Activated T-cell treated with anti-CD3 and anti-CD28 coated beads, Interleukin-2, amount 50 U/mL, for 72 hours (primary cell): ENCODE measurements at regions not wholly inside any gene's neighbourhood (a gene's known extent, or its start where the extent isn't known, plus 50 kb on each side); places are given as distances from the start of the nearest gene placed in this dataset.

Experiments
- ATAC-seq, 2 donors: fragments of 150-1000 bp; cut with Tn5 transposase; replicated peaks in 1 of 2; 2 replicates each; pipeline ENCODE4 v1.10.0; 2021; ENCODE audit warnings: moderate library complexity in 2 of 2, mild to moderate bottlenecking in 1 of 2
- DNase-seq, 2 donors: peaks; one replicate each; pipeline ENCODE4 v3.0.0; 2021 to 2022; ENCODE audit warnings: mixed read lengths in 1 of 2
- H3K27ac Mint-ChIP-seq: one replicate; pipeline ENCODE4 v1.8.0; 2022; ENCODE audit warnings: mild to moderate bottlenecking, moderate library complexity, mixed read lengths
- H3K27me3 Mint-ChIP-seq: one replicate; pipeline ENCODE4 v1.8.0; 2022; ENCODE audit warnings: low read depth, mixed read lengths
- H3K36me3 Mint-ChIP-seq, 2 donors: one replicate each; pipeline ENCODE4 v1.8.0; 2022; ENCODE audit warnings: mixed read lengths in 2 of 2, mild to moderate bottlenecking in 1 of 2; ENCODE audit not compliant: insufficient read depth in 2 of 2
- H3K4me1 Mint-ChIP-seq: one replicate; pipeline ENCODE4 v1.8.0; 2022; ENCODE audit warnings: low read depth, mixed read lengths
- H3K4me3 Mint-ChIP-seq, 2 donors: one replicate each; pipeline ENCODE4 v1.8.0; 2022; ENCODE audit warnings: mild to moderate bottlenecking in 2 of 2, mixed read lengths in 2 of 2, moderate library complexity in 2 of 2
- H3K9me3 Mint-ChIP-seq, 2 donors: one replicate each; pipeline ENCODE4 v1.8.0; 2022; ENCODE audit warnings: mixed read lengths in 2 of 2

DNA sequence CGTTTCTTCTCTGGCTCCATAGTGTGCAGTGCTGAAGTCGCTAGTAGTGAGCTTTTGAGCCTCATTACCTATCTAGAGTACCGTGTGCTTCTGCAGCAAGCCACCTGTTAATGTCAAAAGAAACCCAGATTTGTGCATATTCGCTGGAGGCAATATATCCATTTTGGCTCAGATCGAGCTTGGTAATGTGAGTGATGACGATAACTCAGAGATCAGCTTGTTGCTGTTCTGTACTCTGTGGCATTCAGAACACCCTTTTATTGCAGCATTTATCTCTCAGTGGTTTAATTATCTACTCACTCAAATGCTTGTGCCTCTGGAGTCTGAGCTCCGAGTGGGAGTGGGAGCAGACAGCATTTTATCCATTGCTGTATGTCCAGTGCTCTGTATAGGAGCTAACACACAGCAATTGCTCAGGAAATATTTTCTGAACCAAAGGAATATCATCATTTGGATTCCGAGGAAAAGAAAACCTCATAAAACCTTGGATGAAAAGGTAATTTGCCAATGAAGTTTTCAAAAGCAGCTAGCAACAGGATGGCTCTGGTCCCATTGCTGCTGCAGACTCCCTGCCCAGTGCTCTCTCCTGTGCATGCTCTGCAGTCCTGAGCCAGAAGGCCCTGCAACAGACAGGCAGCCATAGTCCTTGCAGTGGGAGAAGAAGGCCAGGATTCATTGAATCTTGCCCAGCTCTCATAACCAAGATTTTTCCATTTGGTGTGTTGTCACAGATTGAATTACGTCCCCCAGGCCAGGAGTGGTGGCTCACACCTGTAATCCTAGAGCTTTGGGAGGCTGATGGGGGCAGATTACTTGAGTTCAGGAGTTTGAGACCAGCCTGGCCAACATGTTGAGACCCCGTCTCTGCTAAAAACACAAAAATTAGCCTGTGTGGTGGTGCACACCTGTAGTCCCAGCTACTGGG is 183.8 kb downstream of the MYCN start:
- H3K4me1 Mint-ChIP-seq = no peaks in the 10 kb centered on the region
- no peak for DNase-seq

DNA sequence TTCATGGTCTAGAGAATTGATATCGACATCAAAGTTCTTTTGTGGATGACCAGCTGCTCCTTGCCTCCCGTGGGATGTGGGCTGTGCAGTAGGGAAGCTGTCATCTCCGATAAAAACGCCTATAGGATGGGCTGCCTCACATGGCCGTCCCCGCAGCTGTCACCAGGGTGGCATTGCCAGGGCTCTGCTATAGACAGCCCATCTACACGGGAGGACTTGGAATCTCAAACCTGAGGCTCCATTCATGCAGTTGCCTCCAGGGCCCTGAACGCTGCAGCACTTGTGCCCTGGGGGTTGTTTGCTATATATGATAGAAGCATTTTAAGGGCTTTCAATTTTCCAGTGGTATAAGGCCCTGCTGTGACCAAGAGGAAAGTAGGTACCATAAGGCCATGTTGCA is 183.1 kb downstream of the MYCN start:
- DNase-seq (no peak), ATAC-seq (no peak)
- H3K9me3 Mint-ChIP-seq = peaks cover 0 to 3% of the 10 kb centered on the region in 2 donors
- H3K4me1 Mint-ChIP-seq = no peaks in the 10 kb centered on the region
- no peak overlapping the region for H3K4me3 Mint-ChIP-seq
- no peak overlapping the region for H3K27ac Mint-ChIP-seq
- H3K36me3 Mint-ChIP-seq = no peaks in the 10 kb centered on the region
- no peaks in the 10 kb centered on the region for H3K27me3 Mint-ChIP-seq

More for the DNA sequence above, 183.8 kb downstream of the MYCN start:
- H3K27me3 Mint-ChIP-seq = no peaks in the 10 kb centered on the region
- no peak overlapping the region for H3K27ac Mint-ChIP-seq
- ATAC-seq = no peak
- peaks cover 0 to 3% of the 10 kb centered on the region in 2 donors for H3K9me3 Mint-ChIP-seq
- H3K36me3 Mint-ChIP-seq = no peaks in the 10 kb centered on the region
- H3K4me3 Mint-ChIP-seq = no peak overlapping the region

DNA sequence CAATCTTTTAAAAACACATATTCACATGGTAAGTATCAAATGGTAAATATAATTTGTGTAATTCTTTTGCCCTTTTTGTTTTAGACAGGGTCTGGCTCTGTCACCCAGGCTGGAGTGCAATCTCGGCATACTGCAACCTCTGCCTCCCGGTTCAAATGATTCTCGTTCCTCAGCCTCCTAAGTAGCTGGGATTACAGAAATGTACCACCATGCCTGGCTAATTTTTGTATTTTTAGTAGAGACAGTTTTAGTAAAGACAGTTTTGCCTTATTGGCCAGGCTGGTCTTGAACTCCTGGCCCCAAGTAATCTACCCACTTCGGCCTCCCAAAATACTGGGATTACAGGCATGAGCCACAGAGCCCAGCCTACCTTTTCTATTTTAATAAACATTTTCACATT is 182.2 kb downstream of the MYCN start:
- ATAC-seq = no peak
- H3K27me3 Mint-ChIP-seq = no peaks in the 10 kb centered on the region
- no peak for DNase-seq

DNA sequence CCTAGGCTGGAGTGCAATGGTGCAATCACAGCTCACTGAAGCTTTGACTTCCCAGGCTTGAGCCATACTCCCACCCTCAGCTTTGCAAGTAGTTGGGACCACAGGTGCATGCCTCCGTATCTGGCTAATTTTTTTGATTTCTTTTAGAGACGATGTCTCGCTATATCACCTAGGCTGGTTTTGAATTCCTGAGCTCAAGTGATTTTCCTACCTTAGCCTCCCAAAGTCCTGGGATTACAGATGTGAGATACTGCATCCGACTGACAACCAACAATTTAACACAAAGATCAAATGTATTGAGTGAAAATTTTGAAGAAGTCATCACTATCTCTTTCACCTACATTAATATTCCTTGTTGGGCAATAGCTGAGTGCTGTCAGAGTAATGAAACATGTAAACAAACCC is 181.6 kb downstream of the MYCN start:
- Mint-ChIP-seq H3K27me3 (no peaks in the 10 kb centered on the region), H3K4me1 (no peaks in the 10 kb centered on the region), H3K36me3 (no peaks in the 10 kb centered on the region), H3K27ac (no peak overlapping the region), H3K9me3 (peaks cover 0 to 3% of the 10 kb centered on the region in 2 donors), H3K4me3 (no peak overlapping the region)
- DNase-seq = no peak
- ATAC-seq = no peak

More for the DNA sequence above, 182.2 kb downstream of the MYCN start:
- peaks cover 0 to 3% of the 10 kb centered on the region in 2 donors for H3K9me3 Mint-ChIP-seq
- H3K4me1 Mint-ChIP-seq = no peaks in the 10 kb centered on the region
- no peak overlapping the region for H3K4me3 Mint-ChIP-seq
- H3K36me3 Mint-ChIP-seq = no peaks in the 10 kb centered on the region
- H3K27ac Mint-ChIP-seq = no peak overlapping the region

DNA sequence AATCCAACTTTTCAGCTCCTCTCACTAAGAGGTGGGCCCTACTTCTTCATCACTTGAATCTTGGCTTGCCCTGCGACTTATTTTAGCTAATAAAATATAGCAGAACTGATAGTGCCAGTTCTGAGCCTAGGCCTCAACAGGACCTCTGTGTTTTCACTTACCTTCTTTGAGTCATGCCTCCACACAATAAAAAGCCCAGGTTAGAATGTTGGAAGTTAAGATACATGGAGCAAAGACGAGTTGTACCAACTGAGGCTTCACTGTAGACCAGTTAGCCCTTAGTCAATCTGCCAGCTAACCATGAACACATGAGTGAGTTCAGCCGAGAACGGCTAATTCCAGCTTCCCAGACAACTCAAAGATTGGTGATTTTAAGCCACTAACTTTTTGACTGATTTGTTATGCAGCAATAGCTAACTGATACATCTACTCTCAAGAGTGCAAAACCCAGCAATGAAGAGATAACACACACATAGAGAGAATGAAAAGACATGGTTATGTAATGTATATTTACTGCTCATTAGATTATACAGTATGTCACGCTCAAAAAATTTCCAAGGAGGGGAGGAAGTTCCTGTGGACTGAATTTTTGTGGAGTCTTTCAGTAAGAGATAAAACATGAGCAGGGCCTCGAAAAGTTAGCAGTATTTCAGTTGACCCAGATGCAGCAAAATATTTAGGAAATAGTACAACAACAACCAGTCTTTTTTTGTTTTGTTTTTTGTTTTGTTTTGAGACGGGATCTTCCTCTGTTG is 181.1 kb downstream of the MYCN start:
- H3K4me1 Mint-ChIP-seq = no peaks in the 10 kb centered on the region
- ATAC-seq = no peak
- no peaks in the 10 kb centered on the region for H3K36me3 Mint-ChIP-seq
- no peak for DNase-seq
- no peaks in the 10 kb centered on the region for H3K27me3 Mint-ChIP-seq
- no peak overlapping the region for H3K4me3 Mint-ChIP-seq
- H3K9me3 Mint-ChIP-seq = peaks cover 0 to 3% of the 10 kb centered on the region in 2 donors
- no peak overlapping the region for H3K27ac Mint-ChIP-seq

DNA sequence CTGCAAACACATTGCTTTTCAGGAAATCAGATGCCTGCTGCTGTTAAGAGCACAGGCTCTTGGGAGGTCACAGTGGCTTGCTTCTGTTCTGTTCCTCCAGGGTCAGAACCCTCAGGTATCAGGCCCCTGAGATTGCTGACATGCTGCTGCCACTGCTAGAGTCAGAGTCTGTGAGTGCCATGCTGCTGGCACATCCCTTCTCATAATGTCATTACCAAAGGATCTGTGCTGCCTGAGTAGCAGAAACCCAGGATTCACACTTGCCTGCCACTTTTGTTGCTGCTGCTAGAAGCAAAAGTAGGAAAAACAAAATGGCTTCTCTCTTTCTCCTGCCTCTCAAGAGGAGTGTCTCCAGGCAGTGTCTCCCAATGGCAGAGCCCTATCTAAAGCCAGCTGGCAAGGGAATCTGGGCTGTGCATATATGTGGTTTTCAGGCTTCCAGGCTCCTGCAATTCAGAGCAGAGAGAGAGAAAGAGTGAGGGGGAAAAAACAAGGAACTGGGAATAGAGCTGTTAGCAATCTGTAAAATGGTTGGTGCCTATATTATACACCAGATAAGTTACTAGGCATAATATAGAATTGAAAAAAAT is 180.3 kb downstream of the MYCN start:
- no peak for ATAC-seq
- no peaks in the 10 kb centered on the region for H3K36me3 Mint-ChIP-seq
- H3K27ac Mint-ChIP-seq = no peak overlapping the region
- H3K27me3 Mint-ChIP-seq = no peaks in the 10 kb centered on the region
- no peak overlapping the region for H3K4me3 Mint-ChIP-seq
- peaks cover 0 to 3% of the 10 kb centered on the region in 2 donors for H3K9me3 Mint-ChIP-seq
- no peak for DNase-seq
- H3K4me1 Mint-ChIP-seq = no peaks in the 10 kb centered on the region

DNA sequence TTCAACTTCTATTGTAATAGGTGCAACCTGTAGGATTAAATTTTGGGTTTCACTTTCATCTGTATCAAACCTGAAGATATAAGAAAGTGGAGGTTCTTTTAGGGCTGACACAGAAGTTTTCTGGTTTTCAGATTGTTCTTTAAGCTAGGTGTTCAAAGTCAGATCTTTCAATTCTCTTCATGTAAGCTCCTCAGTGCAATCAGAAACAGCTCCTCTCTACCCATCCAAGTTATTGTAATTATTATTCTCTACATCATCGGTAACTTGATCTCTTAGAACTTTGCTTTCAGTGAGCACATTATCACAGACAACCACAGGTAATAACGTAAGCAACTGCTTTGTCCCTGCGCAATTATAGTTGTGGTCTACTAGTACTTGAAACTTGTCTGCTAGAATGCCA is 179.4 kb downstream of the MYCN start:
- H3K9me3 Mint-ChIP-seq = peaks cover 0 to 3% of the 10 kb centered on the region in 2 donors
- no peak for ATAC-seq
- DNase-seq = no peak
- no peaks in the 10 kb centered on the region for H3K4me1 Mint-ChIP-seq
- no peak overlapping the region for H3K27ac Mint-ChIP-seq
- no peaks in the 10 kb centered on the region for H3K27me3 Mint-ChIP-seq
- no peak overlapping the region for H3K4me3 Mint-ChIP-seq
- H3K36me3 Mint-ChIP-seq = no peaks in the 10 kb centered on the region

DNA sequence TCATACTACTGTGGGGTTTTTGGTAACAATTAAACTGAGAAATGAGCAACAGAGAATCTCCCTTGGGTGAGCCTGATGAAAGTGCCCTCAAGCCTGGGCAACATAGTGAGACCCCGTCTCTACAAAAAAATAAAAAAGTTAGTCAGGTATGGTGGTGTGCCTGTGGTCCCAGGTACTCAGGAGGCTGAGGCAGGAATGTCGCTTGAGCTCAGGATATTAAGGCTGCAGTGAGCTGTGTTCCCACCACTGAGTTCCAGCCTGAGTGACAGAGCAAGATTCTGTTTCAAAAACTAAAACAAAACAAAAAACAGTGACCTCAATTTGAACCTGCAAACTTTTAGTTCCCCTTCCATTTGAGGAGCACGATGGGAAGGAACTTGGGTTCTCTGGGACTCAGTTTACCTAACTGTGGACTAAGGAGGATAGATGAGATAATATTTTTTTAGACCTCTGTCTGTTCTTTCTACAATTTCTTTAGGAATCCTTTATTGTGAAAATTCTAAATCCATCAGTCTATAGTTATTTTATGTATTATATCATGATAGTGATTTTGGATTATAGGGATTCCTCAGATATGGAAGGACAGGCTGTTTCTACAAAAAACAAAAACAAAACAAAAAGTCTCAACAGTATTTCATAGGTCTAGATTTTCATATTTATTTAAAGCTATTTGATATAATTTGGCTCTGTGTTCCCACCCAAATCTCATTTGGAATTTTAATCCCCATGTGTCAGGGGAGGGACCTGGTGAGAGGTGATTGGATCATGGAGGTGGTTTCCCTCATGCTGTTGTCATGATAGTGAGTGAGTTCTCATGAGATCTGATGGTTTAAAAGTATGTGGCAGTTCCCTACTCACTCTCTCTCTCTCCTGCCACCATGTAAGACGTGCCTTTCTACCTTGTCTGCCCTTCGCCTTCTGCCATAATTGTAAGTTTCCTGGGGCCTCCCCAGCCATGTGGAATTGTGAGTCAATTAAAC is 178.6 kb downstream of the MYCN start:
- no peaks in the 10 kb centered on the region for H3K27me3 Mint-ChIP-seq
- ATAC-seq = no peak
- H3K4me3 Mint-ChIP-seq = no peak overlapping the region
- no peaks in the 10 kb centered on the region for H3K36me3 Mint-ChIP-seq
- DNase-seq = no peak
- no peak overlapping the region for H3K27ac Mint-ChIP-seq
- H3K9me3 Mint-ChIP-seq = peaks cover 0 to 3% of the 10 kb centered on the region in 2 donors
- H3K4me1 Mint-ChIP-seq = no peaks in the 10 kb centered on the region

DNA sequence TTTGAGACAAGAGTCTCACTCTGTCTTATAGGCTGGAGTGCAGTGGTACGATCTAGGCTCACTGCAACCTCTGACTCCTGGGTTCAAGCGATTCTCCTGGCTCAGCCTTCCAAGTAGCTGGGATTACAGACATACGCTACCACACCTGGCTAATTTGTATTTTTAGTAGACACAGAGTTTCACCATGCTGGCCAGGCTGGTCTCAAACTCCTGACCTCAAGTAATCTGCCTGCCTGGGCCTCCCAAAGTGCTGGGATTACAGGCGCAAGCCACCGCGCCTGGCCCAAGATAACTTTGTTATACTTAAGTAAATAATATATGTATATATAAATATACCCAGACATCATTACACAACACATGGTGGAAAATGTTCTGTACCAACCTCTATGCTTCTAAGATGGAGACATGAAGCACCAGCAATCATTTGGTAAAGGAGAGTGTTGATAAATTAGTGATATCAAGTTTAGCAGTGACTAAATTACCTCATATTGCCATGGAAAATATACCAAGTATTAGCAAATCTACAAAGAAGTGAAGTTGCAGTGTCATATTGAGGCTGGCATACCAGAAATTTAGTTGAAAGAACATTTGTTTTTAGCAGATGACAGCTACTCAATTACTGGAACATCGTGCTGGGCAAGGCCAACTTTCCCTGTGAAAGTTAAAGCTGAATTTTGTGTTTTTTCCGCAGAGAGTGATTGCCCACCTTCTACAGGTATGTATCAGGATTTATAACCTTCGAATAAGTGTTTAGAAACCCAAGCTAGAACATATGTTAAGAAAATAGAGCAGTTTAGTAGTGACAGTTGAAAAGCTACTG is 177.7 kb downstream of the MYCN start:
- no peak overlapping the region for H3K4me3 Mint-ChIP-seq
- no peak overlapping the region for H3K27ac Mint-ChIP-seq
- H3K4me1 Mint-ChIP-seq = no peaks in the 10 kb centered on the region
- H3K9me3 Mint-ChIP-seq = peaks cover 0 to 3% of the 10 kb centered on the region in 2 donors
- H3K27me3 Mint-ChIP-seq = no peaks in the 10 kb centered on the region
- no peaks in the 10 kb centered on the region for H3K36me3 Mint-ChIP-seq
- DNase-seq (no peak), ATAC-seq (no peak)

DNA sequence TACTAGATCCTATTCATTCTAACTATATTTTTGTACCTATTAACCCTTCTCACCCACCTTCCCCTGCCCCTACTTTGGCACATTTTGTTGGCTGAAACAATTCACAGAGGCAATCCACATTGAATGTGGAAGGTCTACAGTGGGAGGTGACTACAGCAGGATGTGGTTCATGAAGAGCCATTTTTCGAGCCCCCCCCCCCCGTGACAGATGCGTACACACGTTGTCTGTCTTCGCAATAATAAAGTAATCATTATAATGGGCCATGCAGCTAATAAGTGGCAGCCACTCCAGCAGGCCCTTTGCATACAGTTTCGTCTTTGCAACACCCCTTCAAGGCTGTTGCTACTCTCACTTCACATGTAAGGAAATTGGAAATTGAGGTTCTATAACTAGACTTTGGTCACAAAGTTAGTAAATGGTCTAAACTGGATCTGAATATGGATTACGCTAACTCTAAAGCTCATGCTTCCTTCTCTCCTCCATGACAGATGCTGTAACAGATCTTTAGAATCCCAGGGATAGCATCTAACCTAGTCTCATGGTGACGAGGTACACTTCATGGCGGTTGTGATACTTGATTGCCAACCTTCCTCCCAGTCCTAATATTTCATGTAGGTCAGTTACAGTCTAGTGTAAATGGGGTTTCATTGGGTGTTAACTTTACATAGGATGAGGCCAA is 176.8 kb downstream of the MYCN start:
- Mint-ChIP-seq H3K36me3 (no peaks in the 10 kb centered on the region), H3K27ac (no peak overlapping the region), H3K4me1 (no peaks in the 10 kb centered on the region), H3K27me3 (no peaks in the 10 kb centered on the region), H3K9me3 (peaks cover 0 to 3% of the 10 kb centered on the region in 2 donors), H3K4me3 (no peak overlapping the region)
- DNase-seq = no peak
- ATAC-seq = no peak
